ENCODE measurements at regions not wholly inside any gene's neighbourhood (a gene's known extent, or its start where the extent isn't known, plus 50 kb on each side); places are given as distances from the start of the nearest gene placed in this dataset.

DNA sequence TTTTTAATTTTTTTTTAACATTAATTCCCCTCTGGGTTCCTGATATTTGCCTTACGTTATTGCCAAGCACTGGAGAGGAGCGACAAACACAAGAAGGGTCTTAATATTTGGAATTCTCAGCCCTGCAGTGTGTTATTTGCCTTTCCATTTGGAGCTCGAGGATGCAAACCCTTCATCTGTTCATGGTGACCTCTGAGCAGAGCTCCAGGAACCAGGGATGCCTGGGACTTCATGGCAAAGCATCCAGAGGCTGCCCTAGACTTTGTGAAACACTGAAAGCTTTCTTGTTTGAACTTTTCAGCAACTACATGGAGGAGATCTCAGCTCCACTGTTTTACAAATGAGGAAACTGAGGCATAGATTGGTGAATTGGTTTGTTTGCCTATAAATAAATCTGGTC lies 254.2 kb downstream of the CBLN1 start:
- WGBS (ENCODE audit: low lambda C conversion rate), result 15% methylated on average over 3 of the region's 3 CpGs
- CTCF ChIA-PET, result interaction anchor here (0.8 kb wide), 1 partner anchor 106 kb away, joined by 3 read pairs; no protein-coding TSS in a partner anchor
- POLR2A ChIA-PET, result no interaction called here

More for the DNA sequence above, 254.2 kb downstream of the CBLN1 start:
- Histone ChIP-seq H3F3A (replicated peaks; ENCODE audit: insufficient read depth) (no peaks in the 10 kb centered on the region), H3K9me3 (no peaks in the 10 kb centered on the region), H3K4me1 (ENCODE audit: control insufficient read depth in 1 of 2, insufficient read depth in 2 of 2, low read depth in 1 of 2, low read length in 1 of 2) (peaks cover 0 to 6% of the 10 kb centered on the region in 2 experiments; a peak in 1 of 4 replicates), H4K20me1 (ENCODE audit: insufficient read depth) (no peaks in the 10 kb centered on the region), H3K4me2 (no peak overlapping the region), H3K9ac (no peak overlapping the region), H2AFZ (ENCODE audit: low read depth) (no peak overlapping the region), H3K27ac (ENCODE audit: low read depth in 2 of 2, low read length in 1 of 2) (no peak overlapping the region), H3K4me3 (ENCODE audit: low read depth in 2 of 2, low read length in 1 of 2) (no peak overlapping the region), H3K9me2 (no peaks in the 10 kb centered on the region), H3K27me3 (ENCODE audit: insufficient read depth) (no peaks in the 10 kb centered on the region), H3K36me3 (replicated peaks in 1 of 2; ENCODE audit: control insufficient read depth in 1 of 2, insufficient read depth in 2 of 2, low read length in 1 of 2) (no peaks in the 10 kb centered on the region), H3K79me2 (ENCODE audit: insufficient read depth) (no peaks in the 10 kb centered on the region)
- DNase-seq, result no peak
- TF ChIP-seq RCOR1 (IDR thresholded peaks at IDR 0.05; ENCODE audit: low read length) (no peak), CHD2 (IDR thresholded peaks at IDR 0.05; ENCODE audit: low read length, partially characterized antibody) (no peak), REST (IDR thresholded peaks at IDR 0.05; ENCODE audit: low read depth, low read length) (no peak), ELF1 (IDR thresholded peaks at IDR 0.05) (no peak), GABPA (IDR thresholded peaks at IDR 0.05; ENCODE audit: low read depth) (no peak), EP300 (IDR thresholded peaks at IDR 0.05; ENCODE audit: borderline replicate concordance in 1 of 2, low read depth in 1 of 2, low read length in 1 of 2) (no peak), TCF12 (IDR thresholded peaks at IDR 0.05) (no peak), FOXJ3 (CRISPR knock-in tag; IDR thresholded peaks at IDR 0.05) (no peak), MEF2A (IDR thresholded peaks at IDR 0.05; ENCODE audit: borderline replicate concordance, low read depth) (no peak), YY1 (IDR thresholded peaks at IDR 0.05; ENCODE audit: low read depth) (no peak), SMC3 (IDR thresholded peaks at IDR 0.05; ENCODE audit: low read depth, low read length) (no peak), JUND (IDR thresholded peaks at IDR 0.05) (no peak), RAD21 (IDR thresholded peaks at IDR 0.05; ENCODE audit: low read length) (no peak), MXI1 (IDR thresholded peaks at IDR 0.05; ENCODE audit: low read depth, low read length) (no peak)
- TF ChIP-seq, protein P1, sequence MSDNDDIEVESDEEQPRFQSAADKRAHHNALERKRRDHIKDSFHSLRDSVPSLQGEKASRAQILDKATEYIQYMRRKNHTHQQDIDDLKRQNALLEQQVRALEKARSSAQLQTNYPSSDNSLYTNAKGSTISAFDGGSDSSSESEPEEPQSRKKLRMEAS (IDR thresholded peaks at IDR 0.05; ENCODE audit: low read depth), result no peak
- TF ChIP-seq, protein P2, sequence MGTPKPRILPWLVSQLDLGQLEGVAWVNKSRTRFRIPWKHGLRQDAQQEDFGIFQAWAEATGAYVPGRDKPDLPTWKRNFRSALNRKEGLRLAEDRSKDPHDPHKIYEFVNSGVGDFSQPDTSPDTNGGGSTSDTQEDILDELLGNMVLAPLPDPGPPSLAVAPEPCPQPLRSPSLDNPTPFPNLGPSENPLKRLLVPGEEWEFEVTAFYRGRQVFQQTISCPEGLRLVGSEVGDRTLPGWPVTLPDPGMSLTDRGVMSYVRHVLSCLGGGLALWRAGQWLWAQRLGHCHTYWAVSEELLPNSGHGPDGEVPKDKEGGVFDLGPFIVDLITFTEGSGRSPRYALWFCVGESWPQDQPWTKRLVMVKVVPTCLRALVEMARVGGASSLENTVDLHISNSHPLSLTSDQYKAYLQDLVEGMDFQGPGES (IDR thresholded peaks at IDR 0.05; ENCODE audit: low read depth, low read length), result no peak
